ENCODE measurements at regions not wholly inside any gene's neighbourhood (a gene's known extent, or its start where the extent isn't known, plus 50 kb on each side); places are given as distances from the start of the nearest gene placed in this dataset.

- TF ChIP-seq CTCF (IDR thresholded peaks at IDR 0.05), result no peak
- TF ChIP-seq POLR2AphosphoS5 (IDR thresholded peaks at IDR 0.05), result no peak
- no peak for TF ChIP-seq POLR2A (IDR thresholded peaks at IDR 0.05)
Measured at GRCh38 chr6:156647140-156647784, 129.9 kb upstream of the ARID1B start.

All from suprapubic skin (tissue), 4 donors.